Left renal cortex interstitium (tissue), 4 donors: ENCODE measurements at regions not wholly inside any gene's neighbourhood (a gene's known extent, or its start where the extent isn't known, plus 50 kb on each side); places are given as distances from the start of the nearest gene placed in this dataset.

Experiments used
- DNase-seq, 4 donors: peaks; one replicate each; pipeline ENCODE4 v3.0.0-alpha.2; 2013; ENCODE audit warnings: low read depth in 4 of 4, low spot score in 2 of 4, missing footprints in 1 of 4

GRCh38 chr3:30258426-30259392 is 347.7 kb upstream of the TGFBR2 start:
- DNase-seq = no peak

GRCh38 chr3:30259730-30260129 is 346.7 kb upstream of the TGFBR2 start:
- no peak for DNase-seq

DNA sequence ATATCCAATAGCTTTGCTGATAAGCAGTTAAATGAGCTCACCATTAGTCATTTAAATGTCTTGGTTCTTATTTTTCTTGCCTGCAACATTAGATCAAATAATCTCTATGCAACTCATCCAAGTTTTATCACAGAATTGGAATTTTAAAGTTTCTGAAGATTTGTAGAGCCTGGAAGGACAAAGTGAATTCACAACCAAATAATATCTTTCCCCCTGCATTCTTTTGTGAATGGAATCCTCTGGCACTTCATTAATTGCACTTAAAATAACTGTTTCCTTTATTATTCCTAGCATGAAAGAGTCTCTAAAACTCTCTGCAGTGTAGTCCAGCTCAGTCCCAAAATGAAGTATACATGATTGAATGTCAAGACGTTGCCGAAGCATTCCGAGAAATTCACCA is 345.6 kb upstream of the TGFBR2 start:
- DNase-seq = no peak

DNA sequence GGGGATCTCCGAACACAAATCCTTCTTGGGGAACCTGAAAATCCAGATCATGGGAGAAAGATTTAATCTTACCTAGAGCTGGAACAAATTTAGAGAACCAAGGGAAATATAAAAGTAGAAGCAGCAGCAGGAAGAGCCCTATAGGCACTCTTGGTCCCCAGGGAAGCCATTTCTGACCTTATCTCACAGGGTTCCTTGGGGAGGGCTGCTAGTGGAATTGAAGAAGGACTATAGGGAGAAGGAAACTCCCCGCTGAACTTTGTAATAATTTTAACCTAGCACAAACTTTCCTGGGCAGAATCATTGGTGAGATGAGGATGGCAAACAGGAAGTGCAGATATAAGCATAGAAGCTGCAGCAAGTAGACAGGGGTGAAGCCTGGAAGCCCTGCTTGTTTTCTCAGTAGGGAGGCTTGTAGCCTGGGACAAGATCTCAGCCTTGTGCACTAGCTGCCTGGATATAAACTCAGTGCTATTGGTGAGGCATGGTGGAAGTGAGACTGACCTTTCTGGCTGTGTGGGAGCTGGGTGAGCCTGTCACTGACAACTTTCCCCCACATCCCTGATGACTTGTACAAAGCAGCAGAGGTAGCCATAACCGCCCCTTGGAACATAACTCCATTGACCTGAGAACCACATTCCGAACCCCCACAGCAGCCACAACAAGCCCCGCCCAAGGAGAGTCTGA is 343.0 kb upstream of the TGFBR2 start:
- DNase-seq = no peak

- no peak for DNase-seq
Observed at GRCh38 chr3:30263925-30264313, 342.5 kb upstream of the TGFBR2 start.

DNA sequence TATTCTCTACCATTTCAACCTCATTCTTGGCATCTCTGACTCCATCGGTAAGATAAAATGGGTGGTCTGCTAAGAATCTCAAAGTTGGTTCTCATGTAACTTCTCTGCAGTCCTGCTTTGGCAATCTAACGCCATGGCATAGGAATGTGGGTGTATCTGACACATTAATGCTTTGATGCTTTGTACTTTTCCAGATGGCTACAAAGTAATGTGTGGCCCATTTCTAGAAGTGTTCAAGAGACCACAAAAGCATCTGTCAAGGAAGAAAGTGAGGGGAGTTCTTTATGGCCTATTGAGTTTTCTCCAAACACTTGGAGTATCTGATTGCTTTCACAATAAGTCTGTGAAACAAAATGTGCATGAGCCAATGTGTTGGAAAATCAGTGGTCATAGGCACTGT is 339.9 kb upstream of the TGFBR2 start:
- peak in 1 of 4 donors; percentile 5 for DNase-seq

DNA sequence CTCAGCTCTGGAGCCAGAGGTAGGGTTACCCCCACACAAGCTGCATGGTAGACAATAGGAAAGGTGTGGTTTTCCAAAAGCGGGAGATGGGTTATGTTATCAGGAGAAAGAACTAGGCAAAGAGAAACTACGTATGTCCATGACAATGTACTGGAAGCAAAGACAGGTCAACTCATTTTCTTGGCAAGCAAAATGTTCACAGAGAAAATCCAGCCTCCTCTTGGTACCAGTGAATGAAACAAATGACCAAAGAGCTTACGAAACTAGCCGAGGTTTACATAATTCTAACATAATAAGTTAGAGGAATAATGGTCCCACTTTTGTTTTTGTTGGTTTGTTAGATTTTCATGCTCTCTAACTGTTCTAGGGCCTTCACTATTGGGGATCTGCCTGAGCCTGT is 338.1 kb upstream of the TGFBR2 start:
- no peak for DNase-seq

GRCh38 chr3:30269751-30270445 is 336.5 kb upstream of the TGFBR2 start:
- DNase-seq = no peak

GRCh38 chr3:30271781-30272180 is 334.6 kb upstream of the TGFBR2 start:
- DNase-seq = no peak

DNA sequence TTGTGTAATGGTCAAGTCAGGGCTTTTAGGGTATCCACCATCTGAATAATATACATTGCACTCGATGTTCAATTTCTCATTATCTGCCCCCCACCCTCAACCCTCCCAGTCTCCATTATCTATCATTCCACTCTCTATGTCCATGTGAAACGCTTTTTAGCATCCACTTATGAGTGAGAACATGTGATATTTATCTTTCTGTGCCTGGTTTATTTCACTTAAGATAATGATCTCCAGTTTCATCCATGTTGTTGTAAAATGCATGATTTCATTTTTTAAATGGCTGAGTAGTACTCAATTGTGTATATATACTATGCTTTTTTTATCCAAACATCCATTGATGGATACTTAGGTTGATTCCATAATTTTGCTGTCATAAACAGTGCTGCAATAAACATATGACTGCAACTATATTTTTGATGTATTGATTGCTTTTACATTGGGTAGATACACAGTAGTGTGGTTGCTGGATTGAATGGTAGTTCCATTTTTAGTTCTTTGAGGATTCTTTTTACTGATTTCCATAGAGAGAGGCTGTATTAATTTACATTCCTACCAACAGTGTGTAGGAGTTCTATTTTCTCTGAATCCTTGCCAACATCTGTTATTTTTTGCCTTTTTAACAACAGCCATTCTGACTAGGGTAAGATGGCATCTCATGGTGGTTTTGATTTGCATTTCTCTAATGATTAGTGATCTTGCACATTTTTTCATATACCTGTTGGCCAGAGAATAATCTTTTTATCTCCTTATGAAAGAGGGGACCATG is 332.9 kb upstream of the TGFBR2 start:
- DNase-seq = no peak

DNA sequence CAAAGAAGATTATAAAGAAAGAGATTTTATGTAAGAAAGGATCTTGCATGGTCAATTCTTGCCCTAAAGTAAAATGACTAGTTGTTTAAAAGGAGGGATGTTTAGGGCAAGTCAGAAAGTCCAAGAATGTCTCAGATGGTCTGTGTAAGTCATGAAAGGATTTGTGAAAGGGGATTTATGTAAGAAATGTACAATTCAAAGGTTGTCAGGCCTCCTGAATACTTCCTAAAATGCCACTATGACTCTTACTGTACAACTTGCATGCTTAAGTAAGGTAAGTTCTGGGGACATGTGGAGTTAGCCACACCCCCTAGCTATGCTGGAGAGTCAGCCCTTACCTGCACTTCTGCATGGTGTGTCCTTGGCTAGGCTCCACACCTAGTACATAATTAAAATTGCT is 328.9 kb upstream of the TGFBR2 start:
- DNase-seq = no peak

GRCh38 chr3:30281526-30281925 is 324.9 kb upstream of the TGFBR2 start:
- no peak for DNase-seq

- DNase-seq = no peak
Observed at GRCh38 chr3:30282154-30282696, 324.2 kb upstream of the TGFBR2 start.

DNA sequence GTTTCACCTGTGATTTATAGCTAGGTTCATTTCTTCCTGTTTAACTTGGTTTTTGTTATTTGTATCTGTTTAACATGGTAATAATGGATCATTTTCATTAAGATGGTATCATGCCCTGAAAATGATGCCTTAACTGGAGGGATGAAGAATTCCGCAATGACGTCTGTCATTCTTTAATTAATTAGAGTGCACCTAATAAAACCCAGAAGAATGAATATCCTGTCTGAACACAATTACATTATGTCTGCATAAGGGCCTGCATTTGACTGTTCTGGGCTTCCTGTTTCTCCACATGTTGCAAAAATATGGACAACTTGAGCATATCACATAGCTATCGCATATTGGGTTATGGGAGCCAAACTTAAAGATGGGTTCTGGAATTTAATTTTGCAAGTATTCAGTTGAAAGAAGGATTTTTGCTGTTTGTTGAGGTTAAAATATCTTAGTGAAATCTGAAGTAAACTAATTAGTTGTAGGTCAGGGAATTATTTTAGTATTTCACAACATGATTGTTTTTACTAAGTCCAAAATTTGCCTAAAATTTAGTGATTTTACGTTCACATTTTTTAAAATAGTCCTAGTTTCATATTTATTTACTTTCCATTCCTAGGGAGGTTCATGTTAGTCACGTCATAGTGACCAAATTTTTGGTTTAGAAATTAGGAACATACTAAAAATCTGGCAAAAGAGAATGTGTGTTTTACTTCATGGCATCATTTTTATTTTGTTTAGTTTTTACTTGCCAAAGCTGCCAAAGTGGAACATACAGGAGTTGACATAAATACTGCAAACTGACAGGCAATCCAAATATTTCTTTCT is 321.0 kb upstream of the TGFBR2 start:
- DNase-seq = no peak

DNA sequence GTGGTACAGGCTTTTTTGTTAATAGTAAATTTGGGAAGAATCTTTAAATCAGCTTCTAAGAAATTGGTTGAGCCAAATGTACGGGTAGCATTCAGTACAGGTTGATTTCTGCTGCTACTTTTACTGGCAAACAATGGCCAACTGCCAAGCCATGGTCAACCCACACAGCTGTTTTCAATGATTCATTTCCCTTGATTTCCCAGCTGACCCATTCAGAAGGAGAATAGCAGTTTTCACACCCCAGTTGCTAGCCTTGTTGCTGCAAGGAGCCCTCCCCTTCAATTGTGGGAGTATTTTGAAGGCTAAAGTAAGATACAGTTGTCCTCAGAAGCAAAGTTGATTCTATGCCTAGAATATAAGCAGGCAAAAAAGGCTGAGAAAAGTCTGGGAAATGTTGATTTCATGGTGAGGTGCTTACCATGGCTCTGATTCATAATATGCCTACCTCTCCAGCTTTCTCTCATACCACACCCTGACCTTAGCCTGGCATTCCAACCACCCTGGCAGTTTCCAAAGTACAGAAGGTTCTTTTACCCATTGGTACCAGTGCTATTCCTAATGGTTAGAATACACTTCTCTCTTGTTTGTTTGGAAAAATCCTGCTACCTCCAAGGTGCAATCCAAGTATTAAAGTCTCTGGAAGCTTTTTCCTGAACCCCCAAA is 320.3 kb upstream of the TGFBR2 start:
- peak in 1 of 4 donors; percentile 5 for DNase-seq

DNA sequence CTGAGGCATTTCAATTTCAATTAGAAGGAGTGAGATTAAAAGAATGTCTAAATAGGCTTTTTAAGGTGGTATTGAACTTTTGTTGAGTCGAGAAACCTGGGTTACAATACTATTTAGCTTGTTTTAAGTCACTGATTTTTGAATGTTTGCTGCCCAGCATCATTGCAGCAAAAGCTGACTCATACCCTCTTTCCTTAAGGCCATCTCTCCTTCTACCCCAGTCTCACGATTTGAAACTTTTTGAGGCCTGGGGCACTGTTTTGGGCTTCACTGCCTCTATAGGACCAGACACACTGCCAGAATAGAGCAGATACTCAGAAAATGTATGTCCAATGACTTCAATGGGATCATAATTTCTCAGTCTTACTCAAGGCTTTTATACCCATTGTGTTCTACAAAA is 319.6 kb upstream of the TGFBR2 start:
- no peak for DNase-seq

DNA sequence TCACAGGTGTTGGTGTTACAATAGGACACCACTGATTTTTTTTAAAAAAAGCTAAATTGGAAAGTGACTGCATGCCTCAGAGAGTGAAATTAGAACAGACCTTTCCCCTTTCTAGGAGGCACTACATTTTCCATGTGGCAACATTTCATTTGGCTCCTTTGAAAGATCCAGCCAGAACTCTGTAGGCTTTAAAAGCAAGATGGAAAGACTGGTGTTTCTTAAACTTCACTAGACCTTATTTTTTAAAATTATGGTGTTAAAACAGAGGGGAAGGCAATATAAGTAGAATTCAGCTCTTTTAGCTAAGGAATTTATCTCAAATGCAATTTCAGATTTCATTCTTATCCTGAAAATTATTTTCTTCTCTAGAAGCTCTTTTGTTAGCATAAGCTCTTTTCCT is 317.6 kb upstream of the TGFBR2 start:
- DNase-seq = no peak

GRCh38 chr3:30289324-30289723 is 317.1 kb upstream of the TGFBR2 start:
- DNase-seq = no peak

GRCh38 chr3:30289766-30290165 is 316.6 kb upstream of the TGFBR2 start:
- no peak for DNase-seq
